ENCODE measurements at regions not wholly inside any gene's neighbourhood (a gene's known extent, or its start where the extent isn't known, plus 50 kb on each side); places are given as distances from the start of the nearest gene placed in this dataset.
"Not testable (repeated sequence)": the region's sequence is repeated elsewhere in the genome, so short reads cannot be mapped to it uniquely, and the experiment has no call there.

DNA sequence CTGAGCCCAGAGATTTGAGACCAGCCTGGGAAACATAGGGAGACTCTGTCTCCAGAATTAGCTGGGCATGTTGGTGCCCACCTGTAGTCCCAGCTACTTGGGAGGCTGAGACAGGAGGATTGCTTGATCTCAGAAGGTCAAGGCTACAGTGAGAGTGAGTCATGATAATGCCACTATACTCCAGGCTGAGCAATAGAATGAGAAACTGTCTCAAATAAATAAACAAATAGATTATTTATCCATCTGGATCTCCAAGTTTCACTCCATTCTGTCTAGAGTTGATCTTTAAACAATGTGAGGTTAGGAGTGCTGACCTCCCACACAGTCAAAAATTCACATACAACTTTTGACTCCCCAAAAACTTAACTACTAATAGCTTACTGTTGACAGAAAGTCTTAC lies 106.8 kb upstream of the PALMD start:
- DNase-seq = no peak

GRCh38 chr1:99540744-99541143 lies 105.2 kb upstream of the PALMD start:
- no peak for DNase-seq

- no peak for DNase-seq
These were observed 101.6 kb upstream of the PALMD start for GRCh38 chr1:99544328-99544727.

DNA sequence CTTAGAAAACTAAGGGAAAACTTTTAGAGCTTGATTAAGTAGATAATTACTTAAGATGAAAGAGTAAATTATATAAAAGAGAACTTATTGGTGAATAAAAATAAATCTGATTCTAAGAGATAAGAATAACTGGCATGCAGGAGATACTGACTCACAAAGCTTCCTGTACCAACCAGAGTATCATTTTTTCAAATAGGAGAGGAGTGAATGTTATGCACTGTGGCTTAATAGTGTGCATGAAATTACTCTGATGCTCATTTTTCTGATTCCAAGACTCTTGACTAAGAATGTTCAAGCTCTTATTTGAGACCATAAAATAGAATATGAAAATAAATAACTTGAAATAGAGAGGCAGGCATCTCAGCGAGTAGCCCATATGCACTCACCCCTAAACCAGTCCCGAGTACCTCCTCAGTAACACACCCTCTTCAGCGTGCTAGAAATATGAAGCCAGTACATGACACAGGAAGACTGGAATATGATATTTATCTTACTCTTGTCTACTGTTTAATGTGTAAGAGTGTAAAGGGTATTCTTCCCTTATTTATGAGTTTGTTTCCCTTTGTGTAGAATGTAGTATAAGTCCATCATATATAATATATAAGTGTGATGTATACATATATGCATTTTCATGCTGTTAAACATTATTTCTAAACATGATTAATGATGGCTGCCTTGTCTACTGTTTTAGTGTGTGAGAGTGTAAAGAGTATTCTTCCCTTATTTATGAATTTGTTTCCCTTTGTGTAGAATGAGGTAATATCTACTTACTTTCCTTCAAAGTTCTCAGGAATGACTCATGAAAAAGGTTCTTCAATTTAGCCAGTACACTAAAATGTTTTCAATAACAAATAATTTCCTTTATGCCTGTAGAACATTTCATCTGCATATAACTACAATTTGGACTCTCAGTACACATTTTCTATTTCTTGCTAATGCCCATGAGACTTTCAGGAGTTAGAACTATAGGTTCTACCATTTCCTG lies 99.2 kb upstream of the PALMD start:
- no peak for DNase-seq

GRCh38 chr1:99548943-99549605 lies 96.8 kb upstream of the PALMD start:
- DNase-seq = no peak

DNA sequence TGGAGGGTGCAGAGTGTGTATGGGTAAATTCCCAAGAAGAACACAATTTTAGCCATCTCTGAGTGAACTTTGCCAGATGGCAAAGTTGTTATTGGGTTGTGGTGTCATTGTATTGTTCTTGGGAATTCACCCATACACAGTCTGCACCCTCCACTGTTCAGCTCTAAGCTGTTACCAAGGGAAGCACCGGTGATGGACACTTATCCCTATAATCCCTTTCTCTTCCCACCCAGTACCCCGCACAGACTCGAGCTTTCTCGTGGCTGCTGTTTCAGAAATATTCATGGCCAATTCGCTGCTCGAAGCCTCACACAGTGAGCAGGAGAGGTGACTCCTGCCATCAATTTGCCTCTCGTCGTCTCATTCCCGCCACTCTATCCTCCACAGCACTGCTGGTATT lies 95.7 kb upstream of the PALMD start:
- DNase-seq = no peak

DNA sequence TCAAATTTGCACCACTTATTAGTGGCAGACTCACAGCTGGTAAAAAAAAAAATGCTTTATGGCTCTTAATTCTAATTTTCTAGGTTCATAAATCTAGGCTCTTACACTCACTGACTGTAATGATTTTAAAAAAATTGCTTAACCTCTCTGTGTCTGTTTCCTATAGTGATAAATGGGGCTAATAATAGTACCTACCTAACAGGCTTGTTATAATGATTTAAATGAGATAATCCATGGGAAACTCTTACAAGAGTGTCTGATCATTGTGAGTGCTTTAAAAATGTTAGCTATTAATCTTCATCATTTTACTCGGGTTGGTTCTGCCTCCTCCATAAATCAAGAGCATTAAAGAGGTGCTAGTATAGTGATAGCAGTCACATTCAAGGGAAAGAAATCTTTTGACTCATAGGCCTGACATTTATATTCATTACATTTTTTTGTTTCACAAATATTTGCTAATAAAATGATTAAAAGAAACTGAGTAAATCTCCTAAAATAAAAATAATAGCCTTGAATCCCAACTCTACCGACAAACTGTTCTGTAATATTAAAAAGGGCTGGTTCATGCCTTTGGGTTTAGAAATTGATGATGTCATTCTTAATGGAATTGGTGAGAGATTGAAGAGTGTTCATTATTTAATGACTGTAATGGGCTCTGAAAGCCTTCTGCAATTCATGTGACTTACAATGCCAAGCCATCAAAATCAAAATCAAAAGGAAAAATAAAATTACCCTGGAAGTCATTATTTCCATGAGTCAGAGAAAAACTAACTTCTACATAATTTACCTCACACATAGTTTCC lies 93.9 kb upstream of the PALMD start:
- DNase-seq = no peak

DNA sequence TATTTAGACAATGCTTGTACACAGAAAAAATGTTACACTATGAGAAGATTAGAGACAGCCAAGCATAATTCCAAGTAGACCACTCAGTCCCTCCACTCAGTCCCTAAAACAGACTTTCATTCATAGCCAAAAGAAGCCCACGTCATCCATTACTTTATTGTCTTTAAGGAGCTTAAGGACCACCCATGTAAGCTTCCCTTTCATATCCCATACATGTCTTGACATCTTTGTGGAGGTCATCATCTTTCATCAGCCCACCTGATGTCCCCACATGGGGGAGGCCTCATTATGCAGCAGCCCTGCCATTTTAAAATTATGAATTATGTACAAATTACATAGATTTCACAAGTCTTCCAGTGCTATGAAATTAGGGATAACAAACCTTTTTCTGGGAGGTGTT lies 92.6 kb upstream of the PALMD start:
- no peak for DNase-seq

DNA sequence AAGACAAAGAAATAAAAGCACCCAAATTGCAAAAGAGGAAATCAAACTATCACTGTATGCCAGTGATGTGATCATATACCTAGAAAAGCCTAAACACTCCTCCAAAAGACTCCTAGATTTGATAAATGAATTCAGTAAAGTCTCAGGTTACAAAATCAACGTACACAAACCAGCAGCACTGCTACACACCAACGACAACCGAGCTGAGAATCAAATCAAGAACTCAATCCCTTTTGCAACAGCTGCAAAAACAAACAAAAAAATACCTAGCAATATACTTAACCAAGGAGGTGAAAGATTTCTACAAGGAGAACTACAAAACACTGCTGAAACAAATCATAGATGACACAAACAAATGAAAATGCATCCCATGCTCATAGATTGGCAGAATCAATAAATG lies 92.1 kb upstream of the PALMD start:
- not testable (repeated sequence) for DNase-seq

GRCh38 chr1:99554727-99555126 lies 91.2 kb upstream of the PALMD start:
- DNase-seq = no peak

DNA sequence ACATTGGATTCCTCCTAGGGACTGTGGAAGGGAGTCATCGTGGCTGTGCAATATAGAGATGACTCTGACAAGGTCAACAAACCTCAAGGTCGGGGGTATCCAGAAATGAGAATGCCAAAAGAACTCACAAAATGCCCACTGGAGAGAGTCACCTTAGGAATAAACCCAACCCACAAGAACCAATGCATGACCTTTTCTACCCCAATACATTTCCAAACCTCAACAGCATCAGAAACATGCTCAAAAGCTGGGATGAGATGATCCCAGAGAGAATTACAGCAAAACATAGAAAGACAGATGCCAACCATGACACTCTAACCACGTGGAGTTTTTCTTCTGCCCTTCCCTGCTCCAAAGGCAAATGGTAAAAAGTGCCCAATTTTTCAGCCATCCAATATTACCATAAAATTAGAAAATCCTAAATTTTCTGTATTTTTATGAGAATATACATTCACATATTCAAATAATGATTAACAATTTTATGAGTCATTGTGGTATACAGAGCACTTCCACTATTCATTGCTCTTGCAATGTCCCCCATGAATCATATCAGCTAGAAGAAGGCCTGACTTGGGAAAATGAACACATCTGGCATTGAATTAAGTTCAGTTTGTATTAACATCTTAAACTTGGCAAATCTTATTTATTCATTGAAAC lies 88.2 kb upstream of the PALMD start:
- DNase-seq = no peak

DNA sequence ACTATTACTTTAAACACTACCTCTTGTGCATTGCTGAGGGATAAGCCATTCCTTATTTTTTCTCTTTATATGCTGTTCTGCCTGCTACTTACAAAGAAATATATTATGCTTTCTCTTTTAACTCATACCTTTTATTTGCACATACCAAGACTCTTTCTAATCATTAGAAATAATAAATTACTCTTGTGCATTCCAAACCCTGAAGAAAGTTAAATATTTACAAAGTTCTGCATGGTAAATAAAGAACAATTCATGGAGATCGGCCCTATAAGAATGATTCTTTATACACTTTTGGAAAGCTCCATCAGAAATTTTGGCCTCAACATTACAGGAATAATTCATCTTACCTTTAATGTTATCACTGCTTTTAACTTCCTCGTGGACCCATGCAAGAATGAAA lies 86.7 kb upstream of the PALMD start:
- DNase-seq = no peak

GRCh38 chr1:99560207-99561040 lies 85.5 kb upstream of the PALMD start:
- DNase-seq = no peak

GRCh38 chr1:99561952-99562351 lies 84.0 kb upstream of the PALMD start:
- DNase-seq = no peak

DNA sequence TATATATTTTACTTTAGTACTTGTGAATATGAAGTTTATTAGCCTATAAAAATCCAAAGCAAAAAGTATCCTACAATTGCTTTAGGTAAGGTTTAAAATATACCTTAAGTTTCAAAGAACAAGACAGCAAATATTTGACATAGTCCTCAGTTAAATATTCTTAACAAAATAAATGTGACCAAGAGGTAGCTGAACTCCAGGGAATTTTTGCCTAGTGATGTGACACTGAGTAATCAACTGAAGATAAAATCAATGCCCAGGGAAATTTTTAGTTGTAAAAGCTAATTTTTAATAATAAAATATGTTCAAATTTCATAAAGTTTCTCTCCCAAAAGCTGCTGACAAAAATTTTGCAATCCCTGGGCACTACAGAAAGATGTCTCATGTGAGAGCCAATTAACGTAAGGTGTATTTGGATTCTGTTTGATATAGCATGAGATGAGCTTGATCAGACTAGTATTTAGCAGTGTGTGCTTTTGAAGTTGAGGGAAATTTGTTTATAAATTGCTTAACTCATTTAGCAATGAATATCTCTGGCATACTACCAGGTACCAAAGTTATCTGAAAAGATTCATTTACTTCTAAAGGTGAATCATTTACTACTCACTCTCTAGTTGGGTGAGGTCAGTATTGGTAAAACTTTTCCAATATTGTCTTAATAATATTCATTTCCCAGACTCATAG lies 80.2 kb upstream of the PALMD start:
- DNase-seq = no peak

DNA sequence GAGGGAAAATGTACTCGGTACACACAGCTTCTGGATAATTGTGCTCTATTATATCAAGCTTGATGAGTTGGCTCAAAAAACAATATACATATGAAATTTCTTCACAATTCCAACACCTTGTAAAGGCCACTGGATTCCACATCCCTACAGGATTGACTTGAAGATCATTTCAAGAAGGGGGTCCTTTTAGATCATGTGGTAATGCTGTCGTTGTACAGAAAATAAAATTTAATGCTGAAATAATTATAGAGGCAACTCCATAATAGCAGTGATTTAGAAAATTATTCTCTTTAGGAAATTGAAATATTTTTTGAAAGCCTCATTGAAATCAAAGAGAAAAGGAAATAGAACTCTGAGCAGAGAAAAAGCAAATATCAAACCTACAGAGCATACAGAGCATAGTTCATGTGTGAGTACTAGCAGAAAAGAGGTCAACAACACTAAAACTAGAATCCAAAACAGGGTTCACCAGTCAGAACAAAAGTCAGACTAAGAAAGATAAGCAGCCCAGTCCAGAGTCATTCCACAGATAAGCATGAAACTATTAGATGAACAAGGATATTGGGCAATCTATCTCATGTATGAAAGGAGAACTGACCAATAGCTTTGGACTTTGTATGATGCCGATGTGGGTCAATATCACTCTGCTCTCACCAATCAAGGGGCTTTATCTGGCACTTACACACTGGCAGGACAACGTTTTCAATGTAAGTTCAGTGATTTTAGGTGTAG lies 79.5 kb upstream of the PALMD start:
- no peak for DNase-seq

GRCh38 chr1:99570486-99571089 lies 75.3 kb upstream of the PALMD start:
- no peak for DNase-seq

DNA sequence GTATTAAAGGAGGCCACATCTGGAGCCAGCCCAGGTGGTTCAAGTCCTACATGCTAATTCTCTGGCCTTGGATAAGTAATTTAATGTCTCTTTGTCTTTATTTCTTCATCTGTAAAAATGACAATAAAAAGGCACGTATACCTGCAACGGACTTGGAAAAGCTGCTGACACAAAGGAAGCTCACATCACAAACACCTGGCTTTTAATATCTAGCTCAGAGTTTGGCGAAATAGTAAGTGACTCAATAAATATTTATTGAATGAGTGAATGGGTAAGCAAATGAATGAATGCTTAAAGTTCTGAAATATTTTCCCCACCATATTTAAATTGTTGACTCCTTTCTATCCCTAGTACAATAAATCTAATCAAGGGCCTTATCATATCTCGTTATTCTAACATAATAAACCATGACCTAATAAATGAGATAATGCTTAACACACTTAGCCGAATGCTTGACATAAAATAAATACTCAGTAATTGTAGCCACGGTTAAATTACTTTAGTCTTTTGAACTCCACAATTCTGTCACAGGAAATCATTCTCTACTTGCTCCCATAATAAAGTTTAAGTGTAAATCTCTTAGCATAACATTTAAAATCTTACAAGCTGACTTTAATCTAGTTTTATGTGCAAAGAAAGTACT lies 74.7 kb upstream of the PALMD start:
- no peak for DNase-seq

DNA sequence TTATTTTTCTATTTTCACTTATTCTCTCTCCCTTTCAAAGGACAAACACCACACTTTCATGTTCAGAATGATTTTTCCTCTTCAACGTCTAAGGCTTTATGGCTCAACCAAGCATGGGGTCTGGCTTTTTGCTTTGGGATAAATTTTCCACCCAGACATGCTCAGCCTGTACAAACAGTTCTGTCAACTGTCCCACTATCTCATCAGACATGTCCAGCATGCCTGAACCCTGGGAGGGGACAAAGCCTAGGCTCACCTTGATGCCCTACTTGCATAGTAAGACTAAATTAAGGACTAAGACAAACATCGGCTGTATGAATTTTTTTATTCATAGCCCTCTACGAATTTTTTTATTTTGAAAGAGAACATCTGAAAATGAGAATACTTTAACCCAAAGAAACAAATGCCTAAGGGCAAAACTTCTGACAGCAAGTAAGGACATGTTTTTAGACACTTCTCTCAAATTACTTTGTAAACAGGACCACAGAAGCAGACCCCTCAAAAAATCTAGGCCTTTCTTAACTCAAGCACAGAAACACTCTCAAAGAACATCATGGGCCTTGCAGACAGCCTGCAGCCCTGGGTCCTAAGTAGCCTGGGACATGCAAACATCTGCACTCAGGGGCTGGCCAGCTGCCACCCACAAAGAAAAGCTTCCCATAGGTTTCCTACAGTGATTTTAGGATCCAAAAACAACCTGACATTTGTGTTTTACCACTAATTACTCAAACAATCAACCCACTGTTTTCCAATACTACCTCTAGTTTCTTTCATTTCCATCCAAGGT lies 72.3 kb upstream of the PALMD start:
- DNase-seq = no peak

All from activated gamma-delta T cell treated with Interleukin-2 at 50 U/mL for 16 hours (primary cell).